NCI-H2227 (cell line): ENCODE measurements at regions not wholly inside any gene's neighbourhood (a gene's known extent, or its start where the extent isn't known, plus 50 kb on each side); places are given as distances from the start of the nearest gene placed in this dataset.

Experiments used
- DNase-seq: peaks from one replicate; lab custom pipeline; 2025; ENCODE audit not compliant: unreplicated experiment; lab: John Stamatoyannopoulos, UW

DNA sequence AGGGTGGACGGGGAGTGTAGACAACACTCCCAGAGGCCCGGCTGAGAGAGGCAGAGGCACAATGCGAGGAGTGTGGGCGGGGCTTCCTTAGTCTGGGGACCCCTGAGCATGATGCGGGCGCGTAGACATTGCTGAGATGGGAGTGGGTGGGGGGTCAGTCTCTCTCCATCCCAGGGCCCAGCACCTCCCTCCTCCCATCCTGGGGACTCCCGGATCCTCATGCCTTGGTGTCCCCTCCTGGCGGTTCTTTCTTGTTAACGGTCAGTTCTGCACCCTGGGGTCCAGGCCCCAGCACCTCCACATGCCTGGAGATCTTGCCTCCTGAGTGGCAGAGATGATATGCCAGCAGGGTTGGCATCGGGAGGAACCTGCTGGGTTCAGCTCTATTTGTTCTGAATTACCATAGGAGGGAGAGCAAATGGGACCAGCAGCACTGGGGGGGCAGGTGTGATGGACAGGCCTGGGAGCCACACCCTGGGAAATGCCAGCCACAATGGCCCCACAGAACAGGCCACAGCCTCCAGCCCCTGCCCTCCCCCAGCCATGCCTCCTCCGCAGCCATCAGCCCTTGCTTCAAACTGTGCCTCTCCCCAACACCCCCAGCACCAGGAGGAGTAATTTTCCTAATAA is 55.7 kb downstream of the RTL6 start:
- no peak for DNase-seq

DNA sequence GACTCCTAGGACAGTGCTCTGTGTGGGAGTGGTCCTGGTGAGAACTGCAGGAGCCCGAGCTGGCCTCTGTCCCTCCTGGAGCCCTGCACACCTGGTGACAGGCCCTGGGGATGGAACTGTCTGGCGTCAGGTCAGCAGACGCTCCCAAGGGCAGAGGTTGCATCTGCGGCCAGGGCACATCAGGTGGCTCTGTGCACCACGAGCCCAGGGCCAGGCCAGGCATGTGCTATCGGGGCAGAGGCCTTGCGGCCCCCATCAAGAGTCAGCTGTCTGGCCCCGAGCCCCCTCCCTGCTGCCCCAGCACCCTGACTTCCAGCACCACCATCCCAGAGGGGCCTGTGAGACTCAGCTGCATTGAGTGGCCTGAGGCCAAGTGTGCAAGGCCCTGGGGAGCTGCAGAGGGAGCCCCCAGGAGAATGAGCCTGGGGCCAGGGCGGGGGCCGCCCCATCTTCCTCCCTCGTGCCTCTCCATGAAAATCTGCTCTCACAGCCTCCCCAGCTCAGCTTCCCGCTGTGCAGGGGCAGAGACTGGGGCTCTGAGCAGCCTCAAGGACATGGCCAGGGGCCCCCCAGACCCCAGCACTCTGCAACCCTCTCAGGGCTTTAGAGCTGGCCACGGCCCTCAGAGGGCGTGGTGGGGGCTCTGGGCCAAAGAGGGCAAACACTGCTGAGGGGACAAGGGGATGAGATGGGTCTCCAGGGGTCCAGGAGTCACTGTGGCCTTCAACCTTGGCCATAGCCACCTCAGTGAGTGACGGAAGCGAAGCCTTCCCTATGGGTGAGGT is 56.4 kb downstream of the RTL6 start:
- DNase-seq = no peak

DNA sequence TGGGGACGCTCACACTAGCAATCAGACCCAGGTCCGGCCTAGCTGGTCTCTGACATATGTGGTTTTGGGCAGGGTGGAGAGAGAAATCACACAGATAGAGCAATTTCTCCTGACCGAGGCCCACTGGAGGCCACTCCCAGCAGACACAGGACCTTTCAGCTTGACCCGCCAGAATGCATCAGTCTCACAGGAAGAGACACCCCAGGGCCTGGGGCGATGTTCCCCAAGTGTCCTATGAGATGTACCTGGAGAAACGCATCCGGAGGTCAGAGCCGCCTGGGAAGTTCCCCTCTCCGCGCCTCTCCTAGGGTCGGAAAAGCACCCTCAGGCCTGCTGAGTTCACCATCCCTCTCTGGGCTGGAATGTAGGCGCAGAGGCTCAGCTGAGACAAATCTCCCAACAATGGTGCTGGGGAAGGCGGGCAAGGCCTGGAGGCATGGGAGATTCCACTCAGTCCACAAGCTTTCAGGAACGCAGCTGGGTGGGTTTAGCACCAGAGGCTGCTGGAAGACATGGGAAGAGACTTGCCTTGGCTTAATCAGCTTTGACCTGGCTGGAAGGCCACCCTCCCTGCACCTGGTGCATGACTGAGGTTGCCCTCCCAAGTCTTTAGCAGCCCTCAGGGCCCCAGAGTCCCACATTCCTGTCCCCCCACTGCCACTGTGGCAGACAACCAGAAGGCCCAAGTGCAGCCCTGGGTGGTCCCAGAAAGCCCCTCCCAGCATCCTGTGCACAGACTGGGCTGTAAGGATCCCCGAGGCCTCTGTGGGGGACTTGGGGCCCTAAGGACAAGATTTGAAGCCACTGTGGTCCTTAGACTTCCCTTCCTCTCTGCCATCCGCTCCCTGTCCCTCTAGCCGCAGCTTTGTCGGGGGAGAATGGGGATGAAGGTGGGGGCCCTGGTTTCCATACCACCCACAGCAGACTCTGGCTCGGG is 57.5 kb downstream of the RTL6 start:
- no peak for DNase-seq

DNA sequence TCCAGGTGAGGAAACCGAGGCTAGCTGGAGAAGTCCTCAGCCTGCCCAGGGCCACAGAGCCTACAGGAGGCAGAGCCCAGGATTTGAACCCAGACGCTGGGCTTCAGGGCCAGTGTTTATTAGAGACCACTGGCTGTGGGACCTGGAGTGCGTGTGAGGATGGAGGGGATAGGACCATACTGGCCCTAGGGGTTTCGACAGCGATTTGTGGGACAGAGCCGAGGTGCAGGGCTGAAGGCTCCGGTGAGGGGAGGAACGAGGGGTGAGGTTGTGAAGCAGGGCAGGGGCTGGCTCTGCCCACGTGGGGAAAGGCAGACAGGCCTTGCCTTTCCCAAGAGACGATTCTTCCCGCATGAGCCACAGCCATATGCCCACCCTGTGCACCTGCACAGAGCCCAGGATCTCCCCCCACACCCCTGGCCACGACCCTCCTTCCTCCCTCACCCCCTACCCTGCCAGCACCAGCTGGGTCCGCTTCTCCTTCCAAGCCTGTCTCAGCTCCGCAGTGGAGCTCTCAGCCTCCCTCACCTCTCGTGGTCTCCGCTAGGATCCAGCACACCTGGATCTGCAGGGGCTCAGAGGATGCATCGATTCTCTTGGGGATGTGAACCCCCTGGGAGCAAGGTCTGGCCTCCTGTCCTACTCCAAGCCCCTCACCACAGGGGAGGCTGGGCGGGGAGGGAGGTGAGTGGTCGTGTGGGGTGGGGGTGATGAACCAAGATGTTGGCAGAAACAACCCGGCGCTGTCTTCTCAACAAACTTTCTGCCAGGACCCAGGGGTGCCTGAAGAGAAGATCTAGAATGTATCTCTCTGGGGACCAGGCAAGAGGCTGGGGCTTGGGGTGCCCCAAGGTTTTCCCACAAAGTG is 58.4 kb downstream of the RTL6 start:
- no peak for DNase-seq

DNA sequence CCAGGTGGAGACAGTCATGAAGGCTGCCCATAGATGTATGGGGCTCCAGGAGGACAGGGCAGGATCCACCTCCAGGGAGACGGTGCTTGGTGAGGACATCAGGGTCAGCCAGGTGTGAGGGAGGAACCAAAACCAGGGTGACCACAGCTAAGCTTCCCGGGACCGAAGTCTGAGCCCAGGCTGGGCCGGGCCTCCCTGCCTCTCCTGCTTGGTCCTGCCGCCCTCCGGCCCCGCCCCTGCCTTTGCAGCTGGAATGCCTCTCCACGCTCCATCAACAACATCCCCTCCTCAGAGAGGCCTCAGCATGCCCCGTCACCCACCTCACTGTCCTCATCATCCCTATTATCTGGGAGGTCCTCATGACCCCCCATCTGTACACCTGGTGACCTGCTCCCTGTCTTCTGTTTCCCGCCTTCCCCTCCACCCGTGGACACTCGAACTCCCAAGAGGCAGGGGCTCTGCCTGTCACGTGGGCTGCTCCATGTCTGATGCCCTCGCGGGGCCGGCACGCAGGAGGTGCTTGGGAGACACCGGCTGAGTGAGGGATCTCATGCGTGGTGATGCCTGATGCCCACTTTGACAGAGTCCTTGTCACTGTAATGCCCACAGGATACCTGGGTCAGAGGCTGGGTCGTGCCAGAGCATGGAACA is 59.4 kb downstream of the RTL6 start:
- DNase-seq = no peak

DNA sequence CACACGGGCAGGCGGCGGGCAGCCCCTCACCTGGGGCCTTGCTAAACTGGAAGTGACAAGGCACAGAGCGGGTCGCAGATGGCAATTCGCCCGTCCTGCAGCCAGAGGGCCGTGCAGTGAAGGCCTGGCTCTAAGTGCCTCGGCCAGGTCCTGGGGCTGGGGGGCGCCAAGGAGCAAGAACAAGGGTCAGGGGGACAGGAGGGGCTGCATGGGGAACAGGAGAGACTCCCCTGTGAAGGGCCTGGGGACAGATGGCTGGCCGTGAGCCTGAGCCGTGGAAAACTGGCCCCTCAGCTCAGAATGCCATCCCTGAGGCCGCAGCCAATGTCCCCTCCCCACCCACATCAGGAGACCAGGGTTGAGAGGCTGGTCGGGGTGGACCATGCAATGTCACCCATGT is 60.0 kb downstream of the RTL6 start:
- no peak for DNase-seq

DNA sequence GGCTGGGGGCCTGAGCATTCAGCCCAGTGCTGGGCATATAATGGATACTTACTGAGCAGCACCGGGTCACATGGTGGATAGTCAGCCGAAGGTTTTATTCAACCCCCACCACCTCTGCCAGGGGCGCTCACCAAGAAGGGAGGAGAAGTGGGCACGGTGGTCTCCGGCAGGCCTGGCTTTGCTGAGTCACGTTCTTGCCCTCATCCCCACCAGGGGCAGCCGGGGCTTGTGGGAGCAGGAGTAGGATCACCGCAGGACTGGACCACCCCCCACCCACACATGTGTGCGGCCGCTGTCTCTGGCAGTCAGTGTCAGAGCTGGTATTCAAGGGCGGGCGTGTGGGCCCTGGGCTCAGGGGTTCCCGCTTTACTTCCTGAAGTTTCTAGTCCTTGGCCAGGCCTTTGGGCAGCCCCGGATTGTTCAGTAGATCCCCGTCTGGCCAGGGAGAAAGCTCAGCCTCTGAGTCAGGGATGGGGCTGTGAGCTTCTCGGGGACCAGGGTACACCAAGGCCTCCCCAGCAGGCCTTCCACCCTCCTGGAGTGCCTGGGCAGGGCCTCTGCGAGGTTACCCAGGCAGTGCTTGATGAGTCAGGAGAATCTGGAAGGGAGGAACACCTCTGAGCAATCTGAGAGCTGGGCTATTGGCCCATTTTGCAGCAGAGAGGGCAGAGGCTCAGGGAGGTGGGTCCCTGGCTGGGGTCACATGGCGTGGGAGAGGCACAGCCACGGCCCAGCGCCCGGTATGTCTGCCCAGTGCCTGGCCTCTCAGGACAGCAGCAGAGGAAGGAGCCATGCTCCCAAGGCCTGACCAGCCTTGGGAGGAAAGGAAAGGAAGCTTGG is 60.6 kb downstream of the RTL6 start:
- DNase-seq = no peak

DNA sequence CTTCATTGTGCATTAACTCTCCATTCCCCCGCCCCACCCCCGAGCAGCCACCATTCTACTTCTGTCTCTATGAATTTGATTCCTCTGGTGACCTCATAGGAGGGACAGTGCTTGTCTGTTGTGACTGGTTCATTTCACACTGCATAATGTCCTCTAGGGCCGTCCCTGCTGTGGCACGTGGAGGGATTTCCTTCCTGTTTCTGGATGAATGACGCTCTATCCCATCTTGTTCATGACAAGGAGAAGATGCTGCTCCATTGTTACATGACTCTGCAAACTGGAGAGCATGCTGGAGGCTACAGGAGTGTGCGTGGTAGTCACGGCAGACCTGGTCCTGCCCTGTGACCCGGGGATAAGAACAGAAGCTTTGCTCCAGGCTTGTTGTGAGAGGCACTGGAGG is 61.3 kb downstream of the RTL6 start:
- DNase-seq = no peak

DNA sequence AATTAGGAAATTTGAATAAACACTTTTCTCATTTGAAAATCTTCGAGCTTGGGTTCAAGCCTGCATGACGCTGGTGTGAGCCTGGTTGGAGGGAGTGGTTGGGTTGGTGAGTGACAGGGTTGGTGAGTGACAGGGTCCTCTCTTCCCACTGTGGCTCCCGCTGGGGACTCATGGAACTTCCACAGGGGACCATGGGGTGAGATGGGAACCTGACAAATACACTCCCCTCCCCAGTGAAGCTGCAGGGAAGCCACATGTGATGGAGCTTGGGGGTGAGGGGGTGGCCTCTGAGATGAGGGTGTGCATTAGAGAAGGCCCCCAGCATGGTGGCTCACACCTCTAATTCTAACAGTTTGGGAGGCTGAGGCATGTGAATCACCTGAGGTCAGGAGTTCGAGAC is 66.8 kb downstream of the RTL6 start:
- no peak for DNase-seq

DNA sequence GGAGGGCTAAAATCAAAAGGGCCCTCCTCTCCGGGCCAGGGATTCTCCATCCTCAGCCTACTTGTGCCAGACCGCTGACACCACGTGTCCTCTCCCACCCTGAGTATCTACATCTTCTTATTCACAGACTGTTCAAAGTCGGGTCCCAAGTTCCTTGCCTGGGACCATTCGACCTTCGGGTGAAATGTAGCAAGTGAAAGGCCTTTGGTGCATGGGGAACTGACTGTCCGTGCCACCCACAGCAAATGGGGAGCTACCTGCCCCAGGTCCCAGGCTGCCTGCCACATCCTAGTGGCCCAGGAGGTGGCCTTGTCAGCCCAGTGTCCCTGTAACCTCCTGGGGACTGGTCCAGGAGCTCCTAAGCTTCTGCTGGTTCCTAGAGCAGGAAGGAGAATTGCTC is 67.3 kb downstream of the RTL6 start:
- DNase-seq = no peak

DNA sequence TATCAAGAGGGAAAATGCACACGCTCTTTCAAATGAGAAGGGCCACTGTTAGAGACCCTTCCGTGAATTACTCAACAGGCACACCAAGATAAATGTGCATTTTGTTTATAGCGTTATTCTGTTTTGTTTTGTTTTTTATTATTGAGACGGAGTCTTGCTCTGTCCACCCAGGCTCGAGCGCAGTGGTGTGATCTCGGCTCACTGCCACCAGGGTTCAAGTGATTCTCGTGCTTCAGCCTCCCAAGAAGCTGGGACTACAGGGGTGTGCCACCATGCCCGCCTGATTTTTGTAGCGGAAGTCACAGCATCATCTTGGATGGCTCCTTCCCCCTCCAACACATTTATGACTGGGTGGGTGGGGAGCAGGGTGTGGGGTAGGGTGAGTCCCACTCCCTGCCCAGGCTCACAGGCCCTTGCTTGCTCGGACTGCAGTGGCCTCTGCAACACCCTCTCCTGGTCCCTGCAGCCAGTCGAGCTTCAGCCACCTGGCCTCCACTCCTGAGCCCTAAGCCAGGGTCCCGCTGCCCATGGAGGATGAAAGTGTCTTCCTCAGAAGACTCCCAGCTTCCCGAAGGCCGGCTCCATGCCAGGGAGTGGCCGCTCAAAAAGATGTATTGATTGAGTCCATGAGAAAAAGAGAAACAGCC is 68.0 kb downstream of the RTL6 start:
- DNase-seq = no peak

DNA sequence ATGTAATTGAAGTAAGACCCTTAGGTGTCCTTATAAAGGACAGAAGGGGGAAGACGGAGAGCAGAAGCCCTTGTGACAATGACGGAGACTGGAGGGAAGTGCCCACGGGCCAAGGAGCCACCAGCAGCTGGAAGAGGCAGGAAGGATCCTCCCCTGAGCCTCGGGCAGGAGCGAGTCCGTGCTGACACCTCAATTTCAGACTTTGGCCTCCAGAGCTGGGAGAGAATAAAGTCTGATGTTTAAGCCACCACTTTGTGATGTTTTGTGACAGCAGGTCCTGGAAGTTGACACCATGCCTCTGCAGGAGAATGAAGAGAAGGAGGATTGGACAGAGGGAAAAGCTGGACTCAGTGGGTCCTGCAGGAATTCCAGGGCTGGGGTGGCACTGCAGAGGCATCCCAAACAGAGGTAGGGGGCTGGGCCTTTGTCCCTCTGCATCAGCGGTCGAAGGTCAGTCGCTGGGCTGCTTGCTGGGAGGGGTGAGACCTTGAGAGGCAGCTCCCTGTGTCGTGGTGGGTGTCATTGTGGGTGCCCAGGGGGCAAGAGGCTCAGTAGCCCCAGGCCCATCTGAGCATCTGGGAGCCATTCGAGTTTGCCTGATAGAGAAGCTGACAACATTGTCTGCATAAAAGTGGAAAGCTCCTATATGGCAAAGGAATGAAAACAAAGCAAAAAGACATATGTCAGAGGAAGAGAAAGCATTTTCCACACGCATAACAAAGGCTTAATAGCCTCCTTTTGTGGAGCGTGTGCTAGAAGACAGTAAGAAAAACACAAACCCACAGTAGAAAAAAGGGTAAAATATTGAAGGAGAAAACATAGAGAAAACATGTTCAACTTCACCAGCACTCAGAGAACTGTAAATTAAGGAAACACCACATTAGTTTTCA is 68.8 kb downstream of the RTL6 start:
- no peak for DNase-seq

DNA sequence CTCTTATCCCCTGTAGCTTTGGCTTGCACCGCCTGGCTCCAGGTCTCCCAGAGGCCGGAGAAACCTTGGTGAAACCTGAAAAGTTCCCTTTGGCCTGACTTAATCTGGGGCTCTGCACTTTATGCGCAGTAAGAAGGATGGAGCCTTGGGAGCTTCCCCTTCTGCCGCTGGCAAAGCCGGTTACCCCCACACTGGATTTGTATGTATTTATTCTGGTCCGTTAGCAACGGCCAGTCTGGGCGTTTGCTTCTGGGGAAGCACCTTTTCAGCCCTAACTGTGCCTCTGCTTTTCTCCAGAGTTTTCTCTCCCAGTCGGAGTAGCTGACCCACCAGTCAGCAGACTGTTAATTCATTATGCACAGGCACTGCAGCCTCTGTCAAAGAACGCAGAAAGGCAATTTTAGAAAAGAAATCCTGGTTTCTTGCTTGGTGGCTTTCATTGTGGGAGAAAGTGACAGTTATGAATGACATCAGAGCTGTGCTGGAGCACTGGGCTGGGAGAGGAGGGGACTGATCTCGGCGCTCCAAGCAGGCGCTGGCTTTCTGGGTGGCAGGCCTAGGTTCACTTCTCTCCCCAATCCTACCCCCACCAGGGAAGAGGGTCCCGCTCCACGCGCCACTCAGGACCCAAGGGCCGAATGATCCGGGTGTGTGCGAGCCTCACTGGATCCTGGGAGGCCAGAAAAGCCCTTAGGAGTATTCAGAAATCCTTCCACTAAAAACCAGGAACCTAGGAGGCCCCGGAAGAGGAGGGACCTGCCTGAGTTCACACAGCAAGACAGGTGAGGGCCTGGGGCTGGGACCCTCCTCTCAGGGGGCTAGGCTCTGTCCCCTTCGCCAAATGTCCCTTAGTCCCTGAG is 70.2 kb downstream of the RTL6 start:
- no peak for DNase-seq

DNA sequence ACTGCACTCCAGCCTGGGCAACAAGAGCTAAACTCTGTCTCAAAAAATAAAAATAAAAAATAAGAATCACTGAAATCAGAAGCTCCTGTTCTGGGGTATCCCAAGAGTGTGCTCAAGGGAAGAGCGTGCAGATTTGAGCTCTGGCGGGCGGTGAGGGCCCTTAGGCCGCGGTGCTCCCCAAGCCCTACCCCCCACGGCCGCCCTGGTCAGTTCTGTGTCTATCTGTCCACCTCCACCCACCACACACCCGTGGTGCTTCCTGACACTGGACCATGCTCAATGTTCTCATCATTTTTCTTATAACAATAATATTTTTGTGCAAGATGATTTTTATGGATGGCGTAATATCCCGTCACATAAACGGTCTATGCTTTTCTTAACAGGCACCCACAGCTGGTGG is 71.1 kb downstream of the RTL6 start:
- DNase-seq = no peak

DNA sequence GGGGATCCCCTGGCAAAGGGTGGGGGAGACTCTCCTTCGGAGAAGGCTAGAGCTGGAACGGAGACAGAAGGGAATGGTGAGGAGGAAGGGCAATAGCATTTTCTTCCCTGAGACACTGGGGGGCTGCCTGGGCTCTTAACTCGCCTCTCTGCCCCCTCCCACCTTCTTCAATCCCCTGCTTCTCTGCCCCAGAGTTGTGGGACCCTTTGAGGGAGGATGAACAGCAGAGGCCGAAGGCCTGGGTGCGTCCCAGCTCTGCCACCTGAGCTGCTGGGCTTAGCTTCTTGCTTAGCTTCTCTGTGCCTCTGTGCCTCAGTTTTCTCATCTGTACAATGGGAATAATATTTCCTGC is 72.4 kb downstream of the RTL6 start:
- no peak for DNase-seq

DNA sequence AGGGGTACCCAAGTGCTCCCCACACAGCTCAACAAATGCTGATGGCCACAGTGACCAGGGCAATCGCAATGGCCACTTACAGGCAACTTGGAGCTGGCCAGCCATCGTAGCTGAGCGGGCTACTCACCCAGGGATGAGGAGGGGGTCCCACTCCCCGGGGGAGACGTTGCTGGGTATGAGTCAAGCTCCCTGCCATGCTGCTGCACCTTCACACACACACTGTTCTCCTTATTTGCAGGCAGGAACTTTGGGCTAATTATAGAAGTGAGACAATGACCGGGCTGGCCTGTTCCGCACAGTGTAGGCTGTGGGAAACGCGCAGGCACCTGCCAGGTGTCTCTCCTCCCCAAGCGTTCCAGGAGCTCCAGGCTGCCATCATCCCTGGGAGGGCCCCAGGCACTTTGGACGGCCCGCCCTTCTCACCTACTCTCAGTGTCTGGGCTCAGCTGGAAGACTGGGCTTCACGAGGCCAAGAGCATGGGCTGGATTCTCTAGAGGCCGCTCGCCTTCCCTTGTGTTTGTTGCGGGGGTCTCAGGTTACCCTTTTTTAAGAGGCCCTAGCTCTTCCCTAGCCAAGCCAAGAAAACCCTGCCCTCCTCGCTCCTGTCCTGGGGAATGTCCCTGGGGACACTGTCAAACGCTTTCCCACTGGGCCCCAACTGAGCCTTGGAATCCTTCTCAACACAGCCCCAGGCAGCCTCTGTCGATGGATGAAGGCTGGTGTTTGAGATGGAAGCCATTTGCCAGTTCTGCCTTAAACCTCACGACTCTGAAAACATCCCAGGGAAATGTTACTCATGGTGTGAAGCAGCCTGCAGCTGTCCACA is 73.0 kb downstream of the RTL6 start:
- DNase-seq = no peak
